SU-DHL-6 (cell line): ENCODE measurements at regions not wholly inside any gene's neighbourhood (a gene's known extent, or its start where the extent isn't known, plus 50 kb on each side); places are given as distances from the start of the nearest gene placed in this dataset.

ENCODE experiments used
- EZH2phosphoT487 ChIP-seq: fragments of 200-600 bp; sonication (generic), shearing (Covaris generic); conservative IDR thresholded peaks from 2 replicates; pipeline ENCODE4 v1.6.1; 2018; ENCODE audit warnings: mild to moderate bottlenecking, antibody characterized with exemption, low read length, moderate library complexity, mixed read lengths
- TF ChIP-seq, protein P1 (sequence below): fragments of 200-600 bp; sonication (generic); IDR thresholded peaks from one replicate; pipeline ENCODE4 v1.5.1; 2017; ENCODE audit warnings: antibody characterized with exemption, mild to moderate bottlenecking, low read length, moderate library complexity; ENCODE audit not compliant: insufficient read depth, poor library complexity, severe bottlenecking

- TF ChIP-seq, protein P1, sequence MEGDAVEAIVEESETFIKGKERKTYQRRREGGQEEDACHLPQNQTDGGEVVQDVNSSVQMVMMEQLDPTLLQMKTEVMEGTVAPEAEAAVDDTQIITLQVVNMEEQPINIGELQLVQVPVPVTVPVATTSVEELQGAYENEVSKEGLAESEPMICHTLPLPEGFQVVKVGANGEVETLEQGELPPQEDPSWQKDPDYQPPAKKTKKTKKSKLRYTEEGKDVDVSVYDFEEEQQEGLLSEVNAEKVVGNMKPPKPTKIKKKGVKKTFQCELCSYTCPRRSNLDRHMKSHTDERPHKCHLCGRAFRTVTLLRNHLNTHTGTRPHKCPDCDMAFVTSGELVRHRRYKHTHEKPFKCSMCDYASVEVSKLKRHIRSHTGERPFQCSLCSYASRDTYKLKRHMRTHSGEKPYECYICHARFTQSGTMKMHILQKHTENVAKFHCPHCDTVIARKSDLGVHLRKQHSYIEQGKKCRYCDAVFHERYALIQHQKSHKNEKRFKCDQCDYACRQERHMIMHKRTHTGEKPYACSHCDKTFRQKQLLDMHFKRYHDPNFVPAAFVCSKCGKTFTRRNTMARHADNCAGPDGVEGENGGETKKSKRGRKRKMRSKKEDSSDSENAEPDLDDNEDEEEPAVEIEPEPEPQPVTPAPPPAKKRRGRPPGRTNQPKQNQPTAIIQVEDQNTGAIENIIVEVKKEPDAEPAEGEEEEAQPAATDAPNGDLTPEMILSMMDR = no peak
- no peak for TF ChIP-seq EZH2phosphoT487
These were observed 59.4 kb upstream of the PRR23C start for GRCh38 chr3:139104062-139104461.
